NAMALWA (cell line): ENCODE measurements at regions not wholly inside any gene's neighbourhood (a gene's known extent, or its start where the extent isn't known, plus 50 kb on each side); places are given as distances from the start of the nearest gene placed in this dataset.

Experiments used
- DNase-seq: peaks from one replicate; pipeline ENCODE4 v3.0.0-alpha.2; 2015; ENCODE audit warnings: low spot score

- no peak for DNase-seq
These were observed 64.3 kb upstream of the TTC34 start for GRCh38 chr1:2865571-2866421.

DNA sequence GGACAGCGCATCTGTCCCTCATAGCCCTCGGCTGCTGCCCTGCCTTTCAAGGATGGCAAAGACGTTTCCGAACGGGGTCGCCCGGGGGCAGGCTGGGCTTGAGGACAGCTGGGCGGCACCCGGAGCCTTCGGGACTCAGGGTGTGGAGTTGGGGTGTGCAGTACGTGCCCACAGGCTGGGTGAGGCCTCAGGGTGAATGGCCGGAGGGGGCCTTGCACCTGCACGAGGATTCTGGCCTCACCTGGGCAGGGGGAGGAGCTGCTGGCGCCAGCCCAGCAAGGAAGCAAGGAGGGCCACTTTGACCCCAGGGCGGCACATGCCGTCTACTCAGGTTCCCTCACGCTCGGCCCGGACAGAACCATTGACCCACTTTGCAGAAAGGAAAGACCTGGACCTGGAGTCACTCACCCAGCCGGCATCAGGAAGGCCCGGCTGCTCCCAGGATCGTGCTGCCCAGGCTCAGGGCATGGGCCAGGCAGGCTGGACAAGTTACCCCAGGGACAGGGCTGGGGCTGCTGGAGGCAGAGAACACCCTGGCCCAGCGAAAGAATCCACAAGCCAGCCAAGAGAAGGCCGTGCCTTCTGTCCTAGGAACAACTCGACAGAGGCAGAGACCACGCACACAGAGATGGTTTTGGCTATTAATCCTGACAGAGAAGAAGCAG lies 65.1 kb upstream of the TTC34 start:
- no peak for DNase-seq

DNA sequence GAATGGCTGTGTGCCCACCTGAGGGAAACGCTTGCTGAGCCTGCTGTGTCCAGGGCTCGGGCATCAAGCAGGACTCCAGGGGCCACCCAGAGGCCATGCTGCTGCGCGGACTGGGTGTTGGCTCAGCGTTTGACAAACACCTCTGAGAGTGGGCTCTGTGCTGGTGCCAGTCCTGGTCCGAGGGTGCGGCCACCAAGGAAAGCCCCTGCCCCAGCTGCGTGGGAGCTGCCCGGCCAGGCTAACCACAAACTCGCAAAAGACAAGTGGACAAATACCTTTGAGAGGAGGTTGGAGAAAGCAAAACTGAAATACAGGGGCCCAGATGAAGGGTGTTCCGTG lies 65.6 kb upstream of the TTC34 start:
- no peak for DNase-seq

GRCh38 chr1:2867861-2868260 lies 66.4 kb upstream of the TTC34 start:
- peak; percentile 45 for DNase-seq

DNA sequence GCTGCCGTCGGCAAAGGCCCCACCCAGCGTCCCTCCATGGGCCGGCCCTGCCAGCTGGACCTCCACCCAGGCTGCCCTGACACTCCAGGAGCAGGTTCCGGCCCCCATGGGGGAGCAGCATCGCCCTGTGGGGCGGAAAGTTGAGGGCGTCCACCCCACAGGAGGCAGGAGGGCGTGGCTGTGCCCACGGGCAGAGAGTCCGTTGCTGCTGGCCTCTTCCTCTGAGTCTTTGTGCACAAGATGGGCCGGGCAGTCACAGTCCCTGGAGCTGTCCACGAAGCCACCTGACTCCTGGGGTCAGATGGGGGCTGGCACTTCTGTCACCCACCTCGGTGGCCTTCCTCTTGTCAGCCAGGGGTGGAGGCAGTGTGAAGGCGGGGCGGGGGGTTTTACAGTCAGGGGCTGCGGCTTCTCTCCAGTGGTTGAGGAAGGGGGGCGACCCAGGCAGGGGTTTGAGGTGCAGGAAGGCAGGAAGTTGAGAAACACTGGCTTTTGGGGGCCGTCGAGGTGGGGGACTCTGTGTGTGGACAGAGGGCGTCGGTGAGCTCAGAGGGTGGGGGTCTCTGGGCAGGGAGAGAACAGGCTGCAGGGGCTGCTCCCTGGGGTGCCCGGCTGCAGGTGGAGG lies 67.2 kb upstream of the TTC34 start:
- no peak for DNase-seq

GRCh38 chr1:2871246-2871815 lies 69.8 kb upstream of the TTC34 start:
- DNase-seq = no peak

DNA sequence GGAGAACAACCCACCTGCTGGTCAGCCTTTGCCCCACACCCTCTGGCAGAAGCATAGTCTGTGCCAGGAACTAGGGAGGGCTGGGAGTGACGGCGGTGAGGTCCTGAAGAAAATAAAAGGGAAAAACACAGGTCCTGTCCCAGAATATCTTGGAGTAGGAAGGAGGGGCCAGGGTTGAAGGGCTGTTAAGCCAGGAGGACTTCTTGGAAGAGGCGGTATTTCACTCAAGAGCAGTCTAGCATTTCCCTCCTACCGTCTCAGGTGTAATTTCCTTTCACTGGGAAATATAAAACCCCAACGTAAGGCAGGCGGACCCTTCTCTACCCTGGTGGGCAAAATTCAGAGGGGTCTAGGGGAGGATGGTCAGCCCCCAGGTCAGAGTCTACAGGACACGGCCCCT lies 72.7 kb upstream of the TTC34 start:
- no peak for DNase-seq

GRCh38 chr1:2874607-2875480 lies 73.4 kb upstream of the TTC34 start:
- DNase-seq = no peak

- DNase-seq = no peak
These were observed 74.4 kb upstream of the TTC34 start for GRCh38 chr1:2875707-2876561.

GRCh38 chr1:2876846-2877245 lies 75.4 kb upstream of the TTC34 start:
- no peak for DNase-seq

DNA sequence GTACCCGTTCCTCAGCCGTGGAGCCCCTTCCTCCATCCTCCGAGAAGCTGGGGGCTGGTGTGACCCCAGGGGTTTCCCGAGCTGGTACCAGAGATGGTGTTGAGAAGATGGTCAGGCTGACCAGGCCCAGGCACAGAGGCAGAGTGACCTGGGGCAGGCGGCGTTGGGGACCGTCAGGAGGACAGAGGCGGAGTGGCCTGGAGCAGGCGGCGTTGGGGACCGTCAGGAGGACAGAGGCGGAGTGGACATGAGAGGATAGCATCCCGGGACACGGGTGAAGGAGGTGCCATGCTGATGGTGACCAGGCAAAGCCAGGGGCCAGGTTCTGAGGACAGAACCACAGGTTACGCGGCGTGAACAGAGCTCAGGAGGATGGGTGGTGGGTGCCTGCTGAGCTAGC lies 75.9 kb upstream of the TTC34 start:
- no peak for DNase-seq

- DNase-seq = no peak
These were observed 77.1 kb upstream of the TTC34 start for GRCh38 chr1:2878591-2878990.

- no peak for DNase-seq
These were observed 77.5 kb upstream of the TTC34 start for GRCh38 chr1:2879026-2879425.

GRCh38 chr1:2879591-2879990 lies 78.1 kb upstream of the TTC34 start:
- no peak for DNase-seq

DNA sequence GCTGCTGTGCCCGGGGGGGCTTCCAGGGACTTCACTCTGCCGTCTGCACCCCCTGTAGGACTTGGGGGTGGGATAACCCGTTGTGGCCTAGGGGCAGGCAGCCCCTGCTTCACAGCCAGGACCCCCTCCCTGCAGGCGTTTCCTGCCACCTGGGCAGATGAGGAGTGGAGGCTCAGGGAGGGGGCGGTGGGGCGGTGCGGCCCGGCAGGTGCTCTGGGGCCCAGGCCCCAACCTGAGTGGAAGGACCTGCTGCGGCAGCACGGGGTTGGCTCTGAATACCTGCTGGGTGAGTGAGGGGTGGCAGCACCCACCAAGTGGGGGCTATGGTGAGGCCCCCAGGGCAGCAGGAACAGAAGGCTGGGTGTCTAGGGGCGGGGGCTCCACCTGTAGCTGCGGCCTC lies 78.6 kb upstream of the TTC34 start:
- no peak for DNase-seq

GRCh38 chr1:2880812-2881295 lies 79.4 kb upstream of the TTC34 start:
- DNase-seq = no peak

DNA sequence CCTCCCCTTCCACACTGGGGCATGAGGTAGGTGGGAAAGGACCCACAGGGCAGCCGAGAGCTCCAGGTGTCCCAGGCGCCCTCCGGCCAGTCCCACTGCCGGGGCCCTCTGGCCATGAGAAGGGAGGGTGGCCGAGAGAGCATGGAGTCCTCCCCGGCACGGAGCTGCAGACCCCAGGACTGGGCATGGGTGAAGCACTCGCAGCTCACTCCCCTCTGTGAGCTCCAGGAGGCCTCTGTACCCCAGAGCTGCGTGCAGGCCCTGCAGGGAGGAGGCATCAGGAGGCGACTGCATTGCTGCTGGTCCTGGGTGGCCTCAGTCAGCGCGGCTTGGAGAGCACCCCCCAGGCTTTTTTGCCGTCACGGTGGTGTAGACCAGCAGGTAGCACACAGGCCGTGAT lies 80.1 kb upstream of the TTC34 start:
- DNase-seq = no peak

DNA sequence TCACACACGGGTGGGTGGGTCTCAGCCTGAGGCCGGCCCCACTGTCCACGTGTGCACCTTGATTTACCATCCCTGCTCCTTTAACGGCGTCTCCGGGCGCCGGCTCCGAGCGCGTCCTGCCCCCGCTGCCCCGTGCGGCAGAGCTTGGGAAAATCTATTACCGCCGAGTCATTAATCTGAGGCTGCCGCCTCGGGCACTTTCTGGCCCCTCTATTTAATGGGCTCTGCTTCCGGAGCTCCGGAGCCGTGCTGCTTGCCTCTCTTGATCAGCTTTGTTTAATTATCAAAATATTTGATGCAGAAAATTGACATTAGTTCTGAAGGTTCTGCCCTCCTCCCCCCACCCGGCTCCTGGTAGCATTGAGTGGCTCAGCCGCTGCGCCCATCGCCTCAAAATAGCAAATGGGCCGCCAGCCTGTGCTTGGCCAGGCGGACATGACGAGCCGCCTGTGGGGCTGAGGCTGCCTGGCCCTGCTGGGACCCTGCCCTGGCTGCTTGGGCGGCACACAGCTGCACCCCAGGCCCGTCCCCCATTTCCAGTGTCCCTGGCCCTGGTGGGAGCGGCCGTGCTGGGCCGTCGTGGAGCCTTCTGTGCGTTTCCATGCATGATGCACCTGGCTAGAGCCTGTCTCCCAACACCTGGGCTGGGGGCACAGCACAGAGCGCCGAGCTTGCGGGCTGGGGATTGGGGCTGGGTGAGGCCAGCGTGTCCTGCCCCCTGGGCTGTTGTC lies 81.6 kb upstream of the TTC34 start:
- no peak for DNase-seq

DNA sequence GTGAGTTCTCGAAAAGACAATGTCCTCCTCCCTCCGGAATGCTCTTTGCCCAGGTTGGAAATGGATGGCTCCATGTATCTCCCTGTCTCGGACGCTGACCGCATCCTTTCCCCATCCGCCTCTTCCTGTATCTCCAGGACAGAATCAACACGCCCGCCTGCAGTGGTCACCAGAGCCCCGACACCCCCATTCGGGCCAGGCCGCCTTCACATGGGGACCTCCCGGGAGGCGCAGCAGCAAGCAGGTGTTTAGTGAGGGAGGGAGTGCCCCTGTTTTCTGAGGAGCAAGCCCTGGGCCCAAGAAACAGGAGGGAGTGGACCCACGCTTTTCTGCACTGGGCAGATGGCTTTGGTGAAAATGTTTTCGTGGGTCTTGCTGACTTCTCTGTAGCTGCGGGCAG lies 83.5 kb upstream of the TTC34 start:
- no peak for DNase-seq

DNA sequence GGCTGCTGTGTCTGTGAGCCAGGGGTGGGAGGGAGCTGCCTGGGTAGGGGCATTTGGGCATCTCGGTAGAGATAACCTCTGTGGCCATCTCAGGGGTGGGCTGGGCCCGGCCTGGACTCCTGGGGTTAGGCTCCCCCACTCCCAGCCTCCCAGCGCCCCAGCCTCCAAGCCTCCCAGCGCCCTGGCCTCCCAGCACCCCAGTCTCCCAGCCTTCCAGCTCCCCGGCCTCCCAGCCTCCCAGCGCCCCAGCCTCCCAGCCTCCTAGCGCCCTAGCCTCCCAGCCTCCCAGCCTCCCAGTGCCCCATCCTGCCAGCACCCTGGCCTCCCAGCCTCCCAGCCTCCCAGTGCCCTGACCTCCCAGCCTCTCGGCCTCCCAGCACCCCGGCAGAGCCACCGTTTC lies 85.1 kb upstream of the TTC34 start:
- DNase-seq = no peak
